ENCODE measurements at regions not wholly inside any gene's neighbourhood (a gene's known extent, or its start where the extent isn't known, plus 50 kb on each side); places are given as distances from the start of the nearest gene placed in this dataset.

- no peak for DNase-seq
These were observed 208.7 kb downstream of the CRPPA start for GRCh38 chr7:16212610-16213009.

DNA sequence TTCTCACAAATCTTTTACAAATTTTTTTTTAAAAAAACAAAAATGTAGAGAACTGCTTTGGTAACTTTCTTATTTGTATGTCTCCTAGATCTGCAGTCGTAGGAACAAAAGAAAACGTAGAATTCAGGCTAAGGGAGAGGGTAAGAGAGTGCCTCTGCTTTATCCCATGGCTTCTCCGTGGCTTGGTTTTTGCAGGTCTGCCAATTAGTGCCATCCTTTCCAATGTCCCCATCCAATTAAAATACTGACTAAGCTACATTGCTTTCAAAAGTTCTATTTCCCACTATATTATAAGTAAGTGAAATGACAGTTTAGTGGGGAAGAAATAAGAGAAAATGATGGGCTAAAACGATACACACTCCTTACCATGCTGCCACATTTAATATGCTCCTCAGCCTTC, 209.3 kb downstream of the CRPPA start:
- DNase-seq: no peak

DNA sequence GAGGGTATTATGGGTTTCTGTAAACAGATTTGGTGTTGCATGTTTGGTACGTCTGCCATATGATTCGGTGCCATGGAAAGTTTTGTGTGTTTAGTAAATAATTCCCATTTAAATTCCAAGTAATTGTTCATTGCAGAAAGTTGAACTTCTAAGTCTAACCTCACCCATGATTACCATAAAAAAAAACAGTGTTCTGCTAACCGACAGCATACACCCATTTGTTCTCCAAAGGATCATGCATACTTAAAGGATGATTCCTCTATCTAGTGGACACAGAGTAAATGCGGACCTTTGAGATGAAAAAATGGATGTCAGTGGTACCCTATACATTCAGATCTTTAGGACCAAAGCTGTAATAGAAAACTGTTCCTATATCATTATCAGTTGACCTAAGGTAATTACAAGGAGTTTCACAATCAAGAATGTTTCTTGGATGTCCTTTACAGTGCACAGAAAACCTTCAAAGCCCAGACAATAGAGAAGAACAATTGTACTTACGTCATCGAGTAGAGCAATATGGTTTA, 209.9 kb downstream of the CRPPA start:
- no peak for DNase-seq

GRCh38 chr7:16210171-16210570, 211.2 kb downstream of the CRPPA start:
- DNase-seq: no peak

DNA sequence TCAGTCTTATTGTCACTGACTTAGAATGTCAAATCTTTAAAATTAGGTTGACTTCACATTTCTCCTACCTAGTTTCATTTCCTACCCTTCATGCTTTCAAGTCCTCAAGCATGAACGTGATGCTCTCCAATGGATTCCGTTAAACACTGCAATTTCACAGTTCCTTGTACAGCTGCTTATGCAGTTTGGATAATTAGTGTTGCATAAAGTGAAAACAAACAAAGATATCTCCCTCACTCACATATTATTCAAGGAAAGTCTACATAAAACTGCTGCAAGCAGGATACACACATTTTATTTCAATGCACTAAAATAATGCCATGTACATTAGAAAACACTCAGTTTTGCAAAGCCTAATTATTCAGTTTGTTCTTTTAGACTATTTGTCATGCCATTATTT, 214.0 kb downstream of the CRPPA start:
- DNase-seq: no peak

DNA sequence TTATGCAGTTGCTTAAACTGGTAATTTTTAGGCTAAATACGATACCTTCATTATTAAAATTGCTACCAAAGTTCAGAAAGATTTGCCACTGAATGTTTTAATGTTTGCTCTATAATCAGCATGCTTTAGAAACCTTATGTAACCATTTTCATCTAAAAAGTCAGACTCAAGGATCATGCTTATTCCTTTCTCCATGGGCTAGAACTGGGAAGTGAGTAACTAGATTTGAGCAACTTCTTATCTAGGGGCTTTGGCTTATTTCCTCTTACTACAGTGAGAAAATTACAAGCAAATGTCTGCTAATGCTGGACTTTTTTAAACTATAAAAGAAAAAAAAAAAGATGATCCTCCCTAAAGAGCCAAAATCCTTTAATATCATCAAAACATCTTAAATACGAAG, 215.9 kb downstream of the CRPPA start:
- no peak for DNase-seq

GRCh38 chr7:16204953-16205352, 216.4 kb downstream of the CRPPA start:
- DNase-seq: no peak

DNA sequence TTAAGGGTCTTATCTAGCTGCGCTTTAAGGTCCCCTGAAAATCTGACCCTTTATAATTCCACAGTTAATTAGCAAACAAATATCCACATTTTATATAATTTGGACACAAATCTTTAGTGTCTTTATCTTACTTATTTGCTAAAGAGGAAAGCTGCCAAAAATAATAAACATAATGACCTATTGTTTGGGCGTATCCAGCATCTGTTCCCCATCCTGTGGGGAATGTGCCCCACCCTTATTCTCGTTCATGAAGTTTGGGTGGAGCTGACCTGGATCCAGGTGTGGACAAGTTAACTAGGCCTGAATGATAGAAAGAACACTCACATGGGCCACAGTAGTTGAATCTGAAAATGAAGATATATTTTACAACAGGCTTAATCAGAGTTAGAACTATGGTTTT, 218.3 kb downstream of the CRPPA start:
- no peak for DNase-seq

GRCh38 chr7:16202303-16202702, 219.0 kb downstream of the CRPPA start:
- DNase-seq: no peak

GRCh38 chr7:16200591-16200990, 220.7 kb downstream of the CRPPA start:
- no peak for DNase-seq

DNA sequence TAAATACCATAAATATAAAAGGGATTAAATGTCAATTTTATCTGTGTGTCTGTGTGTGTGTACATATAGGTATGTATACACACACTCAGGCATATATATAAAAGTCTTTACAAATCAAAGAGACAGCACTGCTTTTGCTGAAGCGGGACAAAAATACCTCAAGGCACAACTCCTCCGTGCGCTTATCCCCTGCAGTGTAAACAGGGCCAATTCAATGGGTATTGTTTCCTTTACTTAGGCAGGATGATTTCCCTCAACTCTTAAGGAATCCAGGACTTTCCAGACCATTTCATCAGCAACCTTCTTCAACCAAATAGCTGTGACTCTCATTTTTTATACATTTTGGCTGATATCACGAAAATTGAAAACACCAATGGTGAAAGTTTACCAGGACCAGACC, 227.7 kb downstream of the CRPPA start:
- no peak for DNase-seq

DNA sequence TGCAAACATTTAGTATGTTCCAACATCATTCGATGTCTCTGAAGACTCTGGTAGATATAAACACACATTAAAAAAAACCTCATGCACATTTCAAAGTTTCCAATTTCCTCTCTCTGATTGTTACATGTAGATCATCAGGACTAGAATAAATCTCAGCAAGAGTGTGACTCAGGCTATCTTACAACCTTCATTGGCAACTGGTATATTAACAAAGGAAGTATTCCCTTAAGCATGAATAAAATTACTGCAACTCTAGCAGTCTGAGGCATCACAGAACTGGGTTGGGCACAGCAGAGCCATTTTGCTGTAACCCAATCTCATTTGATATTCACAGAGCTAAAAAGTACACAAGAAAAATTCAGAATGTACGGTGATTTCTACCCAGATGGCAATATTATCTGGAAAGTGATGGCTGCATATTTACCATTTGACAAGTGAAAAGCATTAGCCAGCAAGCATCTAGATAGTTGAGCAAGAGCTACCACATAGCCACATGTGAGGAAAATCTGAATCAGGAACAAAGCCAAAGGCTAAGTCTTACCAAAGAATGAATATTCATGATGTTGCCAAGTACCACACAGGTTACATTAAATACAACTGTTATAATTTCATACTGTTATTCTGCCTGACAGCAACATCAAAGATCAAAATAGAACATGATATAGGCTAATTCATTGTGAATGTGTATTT, 232.2 kb downstream of the CRPPA start:
- DNase-seq: no peak

DNA sequence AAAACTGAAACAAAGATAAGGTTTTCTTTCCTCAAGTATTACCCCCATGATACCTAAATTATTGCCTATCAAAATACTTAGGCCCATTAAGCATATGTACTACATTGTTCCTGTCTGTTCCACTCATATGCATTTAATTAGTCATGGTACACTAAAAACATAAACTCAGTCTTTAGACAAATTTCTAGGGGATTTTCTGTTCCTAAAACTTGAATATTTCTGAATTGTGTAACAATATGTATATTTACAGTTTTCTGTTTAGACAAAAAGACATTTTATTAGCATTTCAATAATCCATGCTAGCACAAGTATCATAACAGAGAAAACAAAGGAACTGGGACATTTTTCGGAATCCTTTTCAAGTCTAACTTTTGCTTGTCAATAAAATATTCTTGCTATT, 234.2 kb downstream of the CRPPA start:
- DNase-seq: no peak

- DNase-seq: no peak
These were observed 242.8 kb downstream of the CRPPA start for GRCh38 chr7:16178585-16178984.

GRCh38 chr7:16178092-16178491, 243.2 kb downstream of the CRPPA start:
- no peak for DNase-seq

DNA sequence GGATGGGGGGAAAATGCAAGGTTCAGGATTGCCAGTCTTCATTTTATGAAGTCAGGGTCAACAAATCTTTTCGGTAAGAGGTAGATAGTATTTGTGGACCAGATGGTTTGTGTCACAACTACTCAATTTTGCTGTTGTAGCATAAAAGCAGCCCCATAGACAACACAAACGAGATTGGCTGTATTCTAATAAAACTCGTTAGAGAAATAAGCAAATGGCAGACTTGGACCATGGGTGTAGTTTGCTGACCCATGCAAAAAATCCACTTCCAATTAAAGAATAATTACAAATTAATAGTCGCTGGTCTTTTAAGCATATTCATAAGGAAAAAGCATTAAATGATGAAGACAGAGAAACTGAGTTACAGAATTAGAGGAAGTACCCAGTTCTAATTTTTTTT, 247.1 kb downstream of the CRPPA start:
- no peak for DNase-seq

DNA sequence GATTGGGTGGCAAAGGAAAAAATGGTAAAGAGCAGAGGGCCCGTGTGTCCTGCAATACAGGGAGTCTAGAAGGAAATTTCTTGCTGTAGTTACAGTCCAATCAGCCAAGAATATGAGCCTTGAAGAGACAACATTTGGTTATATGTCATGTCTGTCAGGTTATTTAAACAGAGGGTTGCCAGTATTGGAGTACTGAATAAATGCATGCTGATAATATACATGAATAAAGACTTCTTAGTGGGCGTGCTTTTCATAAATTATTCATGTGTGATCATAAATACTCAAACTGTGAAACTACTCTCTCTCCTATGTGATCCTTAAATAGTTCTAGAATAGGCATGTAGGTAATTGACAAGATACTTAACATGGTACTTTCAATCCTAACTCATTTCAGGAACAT, 249.0 kb downstream of the CRPPA start:
- DNase-seq: no peak

DNA sequence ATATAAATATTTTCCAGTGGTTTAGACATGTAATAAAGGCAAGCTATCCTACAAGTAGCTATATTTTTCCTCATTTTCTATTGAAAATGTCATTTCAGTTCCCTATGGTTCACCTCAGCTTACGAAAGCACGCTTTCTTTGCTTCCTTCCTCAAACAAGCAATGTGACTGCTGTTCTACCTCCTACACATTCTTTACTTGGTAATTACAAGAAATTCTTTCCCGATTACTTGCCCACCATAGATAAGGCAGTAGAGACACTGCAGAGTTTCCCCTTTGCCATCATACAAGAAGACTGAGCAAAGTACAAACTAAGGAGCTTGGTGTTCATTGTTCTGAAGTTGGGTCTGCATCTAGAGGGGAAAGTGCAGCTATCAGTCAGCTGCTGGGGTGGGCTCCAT, 249.4 kb downstream of the CRPPA start:
- DNase-seq: no peak

DNA sequence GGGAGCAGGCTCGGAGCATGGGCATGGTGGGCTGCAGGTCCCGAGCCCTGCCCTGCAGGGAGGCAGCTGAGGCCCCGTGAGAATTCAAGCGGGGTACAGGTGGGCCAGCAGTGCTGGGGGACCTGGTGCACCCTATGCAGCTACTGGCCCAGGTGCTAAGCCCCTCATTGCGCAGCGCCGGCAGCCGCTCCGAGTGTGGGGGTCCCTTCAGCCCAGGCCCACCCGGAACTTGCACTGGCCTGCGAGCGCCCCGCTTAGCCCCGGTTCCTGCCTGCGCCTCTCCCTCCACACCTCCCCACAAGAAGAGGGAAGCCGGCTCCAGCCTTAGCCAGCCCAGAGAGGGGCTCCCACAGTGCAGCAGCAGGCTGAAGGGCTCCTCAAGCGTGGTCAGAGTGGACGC, 250.7 kb downstream of the CRPPA start:
- DNase-seq: no peak

DNA sequence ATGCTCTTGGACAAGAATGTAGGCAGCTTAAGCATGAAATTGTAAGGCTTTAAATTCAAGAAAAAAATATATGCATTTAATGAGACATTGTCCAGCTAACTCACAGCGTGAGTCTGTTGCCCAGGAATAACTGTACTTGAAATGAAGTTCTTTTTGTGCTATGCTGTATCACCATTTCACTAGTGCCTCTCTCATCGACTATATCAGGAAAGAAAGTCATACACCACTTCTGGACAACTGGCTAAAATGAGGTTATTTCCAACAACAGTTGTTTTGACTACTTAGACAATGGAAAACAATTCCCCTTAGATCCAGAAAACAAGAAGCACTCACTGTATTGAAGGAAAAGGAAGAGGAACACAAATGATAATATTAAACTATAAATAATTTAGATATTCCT, 251.8 kb downstream of the CRPPA start:
- no peak for DNase-seq

DNA sequence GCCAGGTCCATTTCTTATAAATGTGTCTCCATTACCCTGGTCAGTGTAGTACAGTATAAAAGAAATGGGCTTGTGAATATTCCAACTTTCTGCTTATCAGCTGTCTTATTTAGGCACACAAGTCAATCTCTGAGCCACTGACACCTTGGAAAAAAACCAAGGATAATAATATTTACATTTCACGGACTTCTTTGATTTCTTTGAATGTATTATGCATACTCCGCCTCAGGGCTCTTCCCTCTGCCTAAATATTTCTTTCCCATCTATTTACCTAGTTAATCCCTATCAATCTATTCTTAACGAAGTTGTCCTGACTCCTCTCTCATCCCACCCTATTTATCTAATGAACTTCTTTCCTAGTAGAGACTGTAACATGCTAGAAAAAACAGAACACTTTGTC, 253.8 kb downstream of the CRPPA start:
- no peak for DNase-seq

GRCh38 chr7:16144361-16144760, 277.0 kb downstream of the CRPPA start:
- no peak for DNase-seq

GRCh38 chr7:16137944-16138343, 283.4 kb downstream of the CRPPA start:
- DNase-seq: no peak

GRCh38 chr7:16136896-16137295, 284.4 kb downstream of the CRPPA start:
- no peak for DNase-seq

GRCh38 chr7:16135658-16136057, 285.7 kb downstream of the CRPPA start:
- DNase-seq: no peak
